ENCODE measurements at regions not wholly inside any gene's neighbourhood (a gene's known extent, or its start where the extent isn't known, plus 50 kb on each side); places are given as distances from the start of the nearest gene placed in this dataset.

GRCh38 chr20:21006611-21007010 lies 99.5 kb downstream of the LINC00237 start:
- Histone ChIP-seq H3K9me3 (ENCODE audit: control insufficient read depth, low read length) (no peaks in the 10 kb centered on the region), H3K4me1 (ENCODE audit: control insufficient read depth in 1 of 2, insufficient read depth in 2 of 2, low read length in 2 of 2) (no peaks in the 10 kb centered on the region), H3K27me3 (ENCODE audit: control insufficient read depth in 1 of 2, insufficient read depth in 2 of 2, low read length in 1 of 2) (no peaks in the 10 kb centered on the region), H3K27ac (ENCODE audit: low read depth in 1 of 2, low read length in 2 of 2) (no peak overlapping the region), H3K4me3 (ENCODE audit: low read length in 2 of 2) (no peak overlapping the region), H3K36me3 (ENCODE audit: control insufficient read depth in 1 of 2, insufficient read depth in 2 of 2, low read length in 1 of 2) (no peaks in the 10 kb centered on the region)
- ATAC-seq (ENCODE audit: low FRiP score) (no peak), DNase-seq (no peak)
- intact Hi-C loops (cut with DNase I), result no loop called here

DNA sequence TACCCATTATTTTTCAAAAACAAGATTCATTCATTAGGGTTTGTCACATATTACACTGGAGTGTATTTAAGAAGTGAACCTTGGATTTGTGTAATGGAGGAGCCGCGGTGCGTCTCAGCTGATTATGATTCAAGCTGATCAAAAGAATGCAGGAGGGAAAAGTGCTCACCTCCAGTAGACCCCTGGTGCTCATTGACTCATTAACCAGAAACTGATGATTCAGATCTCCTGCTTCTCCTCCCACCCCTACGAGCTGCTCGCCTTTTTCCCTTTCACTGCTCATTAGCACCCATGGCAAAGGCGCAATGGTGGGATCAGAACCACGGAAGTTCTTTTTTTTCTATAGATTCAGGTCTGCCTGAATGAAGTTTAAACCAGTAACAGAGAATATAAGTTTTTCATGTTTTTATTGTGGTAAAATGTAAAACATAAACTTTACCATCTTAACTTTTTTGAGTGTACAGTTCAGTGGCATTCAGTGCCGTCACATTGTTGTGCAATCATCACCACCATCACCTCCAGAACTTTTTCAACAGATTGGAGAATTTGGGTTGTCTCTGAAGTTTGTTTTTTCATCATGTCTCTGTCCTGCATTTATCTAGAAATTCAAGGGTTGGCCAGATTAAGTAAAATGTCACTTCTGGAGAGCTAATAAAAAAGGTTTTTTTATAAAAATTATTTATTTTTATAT lies 101.6 kb downstream of the LINC00237 start:
- H3K27me3 ChIP-seq (ENCODE audit: control insufficient read depth in 1 of 2, insufficient read depth in 2 of 2, low read length in 1 of 2), result no peaks in the 10 kb centered on the region

DNA sequence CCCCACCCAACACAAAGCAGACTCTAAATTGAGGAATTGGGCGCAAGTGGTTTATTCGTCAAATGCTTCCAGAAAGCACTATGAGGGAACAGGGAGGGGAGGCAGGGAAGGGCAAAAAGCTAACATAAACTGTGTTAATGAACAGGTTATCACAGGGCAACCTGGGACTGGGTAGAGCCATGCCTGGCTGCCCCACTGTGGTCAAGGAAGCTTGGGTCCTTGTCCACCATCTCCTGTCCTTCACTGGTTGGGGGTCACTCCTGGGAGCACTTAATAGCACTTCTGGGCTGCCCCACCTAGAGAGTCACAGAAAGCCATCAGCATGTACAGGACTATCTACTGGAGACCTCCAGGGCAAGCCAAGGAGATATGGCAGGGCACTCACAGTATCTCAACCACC lies 102.3 kb downstream of the LINC00237 start:
- no peaks in the 10 kb centered on the region for H3K27me3 ChIP-seq (ENCODE audit: control insufficient read depth in 1 of 2, insufficient read depth in 2 of 2, low read length in 1 of 2)
- no peak overlapping the region for H3K4me3 ChIP-seq (ENCODE audit: low read length in 2 of 2)
- DNase-seq (no peak), ATAC-seq (ENCODE audit: low FRiP score) (no peak)
- no peaks in the 10 kb centered on the region for H3K4me1 ChIP-seq (ENCODE audit: control insufficient read depth in 1 of 2, insufficient read depth in 2 of 2, low read length in 2 of 2)
- no peak overlapping the region for H3K27ac ChIP-seq (ENCODE audit: low read depth in 1 of 2, low read length in 2 of 2)
- intact Hi-C loops (cut with DNase I), result no loop called here
- H3K36me3 ChIP-seq (ENCODE audit: control insufficient read depth in 1 of 2, insufficient read depth in 2 of 2, low read length in 1 of 2), result no peaks in the 10 kb centered on the region
- 95 to 98% methylated on average over 2 of the region's 2 CpGs for WGBS, 2 donors
- H3K9me3 ChIP-seq (ENCODE audit: control insufficient read depth, low read length), result no peaks in the 10 kb centered on the region

More for the DNA sequence above, 101.6 kb downstream of the LINC00237 start:
- intact Hi-C loops (cut with DNase I), result no loop called here
- H3K4me3 ChIP-seq (ENCODE audit: low read length in 2 of 2), result no peak overlapping the region
- WGBS, 2 donors, result 86 to 88% methylated on average over 8 of the region's 8 CpGs
- DNase-seq, result no peak
- H3K27ac ChIP-seq (ENCODE audit: low read depth in 1 of 2, low read length in 2 of 2), result no peak overlapping the region
- no peak for ATAC-seq (ENCODE audit: low FRiP score)
- no peaks in the 10 kb centered on the region for H3K9me3 ChIP-seq (ENCODE audit: control insufficient read depth, low read length)
- H3K36me3 ChIP-seq (ENCODE audit: control insufficient read depth in 1 of 2, insufficient read depth in 2 of 2, low read length in 1 of 2), result no peaks in the 10 kb centered on the region
- no peaks in the 10 kb centered on the region for H3K4me1 ChIP-seq (ENCODE audit: control insufficient read depth in 1 of 2, insufficient read depth in 2 of 2, low read length in 2 of 2)

DNA sequence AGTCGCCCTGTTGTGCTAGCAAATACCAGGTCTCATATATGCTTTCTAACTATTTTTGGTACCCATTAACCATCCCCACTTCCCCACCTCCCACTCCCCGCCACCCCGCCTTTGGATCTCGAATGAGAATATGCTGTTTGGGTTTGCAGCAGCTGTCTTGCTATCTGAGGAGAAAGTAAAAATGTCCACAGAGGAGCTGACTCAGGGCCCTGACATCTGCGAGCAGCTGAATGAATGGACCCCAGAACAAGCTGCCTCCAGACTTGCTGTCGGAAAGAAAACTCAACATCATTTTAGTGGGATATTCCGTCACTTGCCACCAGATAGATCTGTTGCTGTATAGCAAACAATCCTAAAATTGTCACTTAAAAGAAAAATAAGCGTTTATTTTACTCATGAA lies 103.7 kb downstream of the LINC00237 start:
- H3K27ac ChIP-seq (ENCODE audit: low read depth in 1 of 2, low read length in 2 of 2), result no peak overlapping the region
- H3K27me3 ChIP-seq (ENCODE audit: control insufficient read depth in 1 of 2, insufficient read depth in 2 of 2, low read length in 1 of 2), result no peaks in the 10 kb centered on the region
- intact Hi-C loops (cut with DNase I), result no loop called here
- no peak for DNase-seq
- H3K36me3 ChIP-seq (ENCODE audit: control insufficient read depth in 1 of 2, insufficient read depth in 2 of 2, low read length in 1 of 2), result no peaks in the 10 kb centered on the region
- WGBS, 2 donors, result 75 to 77% methylated on average over 8 of the region's 8 CpGs
- no peaks in the 10 kb centered on the region for H3K4me1 ChIP-seq (ENCODE audit: control insufficient read depth in 1 of 2, insufficient read depth in 2 of 2, low read length in 2 of 2)
- H3K4me3 ChIP-seq (ENCODE audit: low read length in 2 of 2), result no peak overlapping the region
- no peaks in the 10 kb centered on the region for H3K9me3 ChIP-seq (ENCODE audit: control insufficient read depth, low read length)
- no peak for ATAC-seq (ENCODE audit: low FRiP score)

DNA sequence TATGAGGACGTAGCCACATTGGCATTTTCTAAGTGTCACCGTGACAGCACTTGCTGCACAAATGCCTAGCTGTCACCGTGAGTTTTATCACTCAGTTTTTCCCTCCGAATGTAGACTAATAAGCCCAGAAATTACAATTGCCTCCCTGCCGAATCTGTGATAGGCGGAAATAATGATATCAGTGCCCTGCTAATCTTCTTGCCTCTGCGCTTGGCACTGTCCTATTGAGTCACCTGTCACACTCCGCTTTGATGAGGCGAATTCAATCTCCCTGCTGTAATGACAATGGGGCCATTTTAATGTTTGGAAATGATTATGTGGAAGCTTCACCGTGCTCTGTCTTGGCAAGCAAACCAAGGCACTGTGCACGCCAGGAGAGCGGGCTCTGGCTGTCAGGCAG lies 112.8 kb downstream of the LINC00237 start:
- Histone ChIP-seq H3K27me3 (ENCODE audit: control insufficient read depth in 1 of 2, insufficient read depth in 2 of 2, low read length in 1 of 2) (no peaks in the 10 kb centered on the region), H3K27ac (ENCODE audit: low read depth in 1 of 2, low read length in 2 of 2) (no peak overlapping the region), H3K9me3 (ENCODE audit: control insufficient read depth, low read length) (no peaks in the 10 kb centered on the region), H3K36me3 (ENCODE audit: control insufficient read depth in 1 of 2, insufficient read depth in 2 of 2, low read length in 1 of 2) (no peaks in the 10 kb centered on the region), H3K4me1 (ENCODE audit: control insufficient read depth in 1 of 2, insufficient read depth in 2 of 2, low read length in 2 of 2) (no peaks in the 10 kb centered on the region), H3K4me3 (ENCODE audit: low read length in 2 of 2) (no peak overlapping the region)
- DNase-seq (no peak), ATAC-seq (ENCODE audit: low FRiP score) (no peak)
- intact Hi-C loops (cut with DNase I), result no loop called here
- 79 to 81% methylated on average over 12 of the region's 12 CpGs for WGBS, 2 donors

DNA sequence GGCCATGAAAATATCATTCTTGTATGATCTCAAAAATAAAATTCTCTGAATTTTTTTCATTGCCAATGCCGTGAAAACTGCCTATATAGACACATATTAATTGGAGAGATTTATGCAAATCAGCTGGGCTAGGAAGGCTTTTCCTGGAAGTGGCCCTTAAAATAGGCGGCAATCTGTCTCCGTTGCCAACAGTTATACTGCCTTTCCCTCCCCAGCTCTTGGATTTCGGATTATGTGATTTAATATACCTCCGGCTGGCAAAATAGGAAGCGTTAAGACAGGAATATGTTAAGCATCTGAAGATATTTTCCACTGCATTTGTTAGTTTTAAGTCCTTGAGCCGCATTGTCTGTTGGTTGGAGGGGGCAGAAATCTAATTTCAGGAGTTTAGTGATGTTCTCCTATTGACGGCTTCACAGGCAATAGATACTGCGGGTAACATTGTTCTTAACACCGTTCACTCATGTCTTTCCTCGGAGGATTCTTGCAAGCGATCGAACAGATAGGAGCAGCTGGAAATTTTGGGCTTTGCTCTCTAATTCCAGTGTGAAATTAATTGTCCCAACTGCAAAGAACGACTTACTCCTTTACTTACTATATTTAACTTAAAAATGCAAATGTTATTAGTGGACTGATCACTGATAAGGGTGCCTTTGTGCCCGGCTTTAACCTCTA lies 113.3 kb downstream of the LINC00237 start:
- intact Hi-C loops (cut with DNase I), result no loop called here
- Histone ChIP-seq H3K36me3 (ENCODE audit: control insufficient read depth in 1 of 2, insufficient read depth in 2 of 2, low read length in 1 of 2) (no peaks in the 10 kb centered on the region), H3K27ac (ENCODE audit: low read depth in 1 of 2, low read length in 2 of 2) (no peak overlapping the region), H3K9me3 (ENCODE audit: control insufficient read depth, low read length) (no peaks in the 10 kb centered on the region), H3K4me3 (ENCODE audit: low read length in 2 of 2) (no peak overlapping the region), H3K4me1 (ENCODE audit: control insufficient read depth in 1 of 2, insufficient read depth in 2 of 2, low read length in 2 of 2) (no peaks in the 10 kb centered on the region), H3K27me3 (ENCODE audit: control insufficient read depth in 1 of 2, insufficient read depth in 2 of 2, low read length in 1 of 2) (no peaks in the 10 kb centered on the region)
- DNase-seq (no peak), ATAC-seq (ENCODE audit: low FRiP score) (no peak)
- 80 to 84% methylated on average over 15 of the region's 15 CpGs for WGBS, 2 donors

DNA sequence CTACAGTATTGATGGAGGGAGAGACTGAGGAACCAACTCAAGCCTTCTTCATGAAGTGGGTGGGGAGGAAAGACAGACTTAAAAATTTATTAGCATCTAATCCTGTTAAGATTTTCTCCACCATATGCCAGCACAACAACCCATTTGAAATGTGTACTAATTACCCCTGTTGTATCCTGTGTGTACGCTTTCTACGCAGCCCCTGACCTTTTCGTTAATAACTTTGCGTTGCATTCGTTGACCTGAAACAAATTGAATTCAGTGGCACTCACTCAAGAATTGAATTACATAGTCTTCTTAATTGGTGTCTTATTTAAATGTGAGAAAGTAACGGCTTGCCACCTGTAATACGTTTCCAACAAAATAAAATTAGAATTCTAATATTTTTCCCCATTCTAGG lies 113.9 kb downstream of the LINC00237 start:
- H3K36me3 ChIP-seq (ENCODE audit: control insufficient read depth in 1 of 2, insufficient read depth in 2 of 2, low read length in 1 of 2), result no peaks in the 10 kb centered on the region
- H3K9me3 ChIP-seq (ENCODE audit: control insufficient read depth, low read length), result no peaks in the 10 kb centered on the region
- WGBS, 2 donors, result 88 to 90% methylated on average over 7 of the region's 7 CpGs
- H3K4me1 ChIP-seq (ENCODE audit: control insufficient read depth in 1 of 2, insufficient read depth in 2 of 2, low read length in 2 of 2), result no peaks in the 10 kb centered on the region
- H3K27me3 ChIP-seq (ENCODE audit: control insufficient read depth in 1 of 2, insufficient read depth in 2 of 2, low read length in 1 of 2), result no peaks in the 10 kb centered on the region
- DNase-seq (no peak), ATAC-seq (ENCODE audit: low FRiP score) (no peak)
- H3K27ac ChIP-seq (ENCODE audit: low read depth in 1 of 2, low read length in 2 of 2), result no peak overlapping the region
- no peak overlapping the region for H3K4me3 ChIP-seq (ENCODE audit: low read length in 2 of 2)
- intact Hi-C loops (cut with DNase I), result no loop called here

DNA sequence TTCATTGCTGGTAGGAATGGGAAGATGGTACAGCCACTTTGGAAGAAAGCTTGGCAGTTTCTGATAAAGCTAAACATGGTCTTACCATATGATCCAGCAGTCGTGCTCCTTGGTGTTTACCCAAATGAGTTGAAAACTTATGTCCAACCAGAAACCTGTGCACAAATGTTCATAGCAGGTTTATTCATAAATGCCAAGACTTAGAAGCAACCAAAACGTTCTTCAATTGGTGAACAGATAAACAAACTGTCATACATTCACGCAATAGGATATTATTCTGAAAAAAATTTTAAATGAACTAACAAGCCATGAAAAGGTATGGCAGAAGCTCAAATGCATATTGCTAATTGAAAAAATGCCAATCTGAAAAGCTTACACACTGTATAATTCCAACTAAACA lies 117.1 kb downstream of the LINC00237 start:
- no peak for DNase-seq
- Histone ChIP-seq H3K4me1 (ENCODE audit: control insufficient read depth in 1 of 2, insufficient read depth in 2 of 2, low read length in 2 of 2) (no peaks in the 10 kb centered on the region), H3K27me3 (ENCODE audit: control insufficient read depth in 1 of 2, insufficient read depth in 2 of 2, low read length in 1 of 2) (no peaks in the 10 kb centered on the region), H3K4me3 (ENCODE audit: low read length in 2 of 2) (no peak overlapping the region), H3K36me3 (ENCODE audit: control insufficient read depth in 1 of 2, insufficient read depth in 2 of 2, low read length in 1 of 2) (no peaks in the 10 kb centered on the region), H3K27ac (ENCODE audit: low read depth in 1 of 2, low read length in 2 of 2) (no peak overlapping the region), H3K9me3 (ENCODE audit: control insufficient read depth, low read length) (no peaks in the 10 kb centered on the region)
- ATAC-seq (ENCODE audit: low FRiP score), result no peak
- WGBS, 2 donors, result 61 to 66% methylated on average over 3 of the region's 3 CpGs
- intact Hi-C loops (cut with DNase I), result no loop called here

DNA sequence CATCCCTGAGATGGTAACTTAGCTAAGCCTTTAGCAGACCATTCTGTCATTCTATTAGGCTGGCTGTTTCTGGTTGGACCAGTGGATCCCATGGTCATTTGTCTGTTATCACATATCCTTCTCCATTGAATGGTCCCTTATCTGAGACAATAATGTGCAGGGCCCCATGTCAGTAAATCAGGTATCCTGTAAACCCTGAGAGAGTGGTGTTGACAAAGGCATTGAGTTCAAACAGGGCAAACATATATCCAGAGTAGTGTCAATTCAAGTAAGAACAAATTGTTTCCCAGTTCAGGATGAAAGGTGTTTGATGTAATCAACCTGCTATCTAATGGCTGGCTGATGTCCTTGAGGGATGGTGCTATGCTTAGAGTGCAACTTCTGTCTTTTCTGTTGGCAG lies 126.2 kb downstream of the LINC00237 start:
- DNase-seq, result no peak
- Histone ChIP-seq H3K4me3 (ENCODE audit: low read length in 2 of 2) (no peak overlapping the region), H3K9me3 (ENCODE audit: control insufficient read depth, low read length) (peaks cover 3% of the 10 kb centered on the region), H3K4me1 (ENCODE audit: control insufficient read depth in 1 of 2, insufficient read depth in 2 of 2, low read length in 2 of 2) (no peaks in the 10 kb centered on the region), H3K36me3 (ENCODE audit: control insufficient read depth in 1 of 2, insufficient read depth in 2 of 2, low read length in 1 of 2) (no peaks in the 10 kb centered on the region), H3K27ac (ENCODE audit: low read depth in 1 of 2, low read length in 2 of 2) (no peak overlapping the region), H3K27me3 (ENCODE audit: control insufficient read depth in 1 of 2, insufficient read depth in 2 of 2, low read length in 1 of 2) (no peaks in the 10 kb centered on the region)
- intact Hi-C loops (cut with DNase I), result loop anchor here (5.0 to 10.0 kb wide), 2 partner anchors 65 to 418 kb away; no protein-coding TSS in a partner anchor
- ATAC-seq (ENCODE audit: low FRiP score), result no peak
